Lower lobe of right lung (tissue), 2 donors: ENCODE measurements at regions not wholly inside any gene's neighbourhood (a gene's known extent, or its start where the extent isn't known, plus 50 kb on each side); places are given as distances from the start of the nearest gene placed in this dataset.

Experiments used
- ATAC-seq, 2 donors: fragments of 200-7000 bp; cut with Tn5 transposase; one replicate each; pipeline ENCODE4 v1.9.1; 2020 to 2022; ENCODE audit warnings: mild to moderate bottlenecking in 2 of 2, moderate library complexity in 2 of 2
- DNase-seq: peaks from one replicate; pipeline ENCODE4 v3.0.0-alpha.2; 2020
- H3K27ac ChIP-seq: fragments of 200-600 bp; one replicate; pipeline ENCODE4 v1.8.0; 2022
- H3K27me3 ChIP-seq: fragments of 200-600 bp; one replicate; pipeline ENCODE4 v1.8.0; 2022; ENCODE audit warnings: low read depth
- H3K36me3 ChIP-seq: fragments of 200-600 bp; one replicate; pipeline ENCODE4 v1.8.0; 2022; ENCODE audit warnings: mild to moderate bottlenecking
- H3K4me1 ChIP-seq: fragments of 200-600 bp; one replicate; pipeline ENCODE4 v1.8.0; 2022
- H3K4me3 ChIP-seq: fragments of 200-600 bp; one replicate; pipeline ENCODE4 v1.8.0; 2022; ENCODE audit warnings: mild to moderate bottlenecking
- H3K9me3 ChIP-seq: fragments of 200-600 bp; one replicate; pipeline ENCODE4 v1.8.0; 2022
- intact Hi-C: fragments of 100-400 bp; cut with DNase I; formaldehyde crosslinking; loops from one replicate; pipeline ENCODE4 v1.11.0; 2022
- TF ChIP-seq, protein P1 (sequence below): fragments of 200-600 bp; IDR thresholded peaks from one replicate; pipeline ENCODE4 v1.8.0; 2022; ENCODE audit warnings: antibody characterized with exemption, mild to moderate bottlenecking
- donor health status: DM: no; HTN: yes; CAD: no; lungs with severe emphysema.

DNA sequence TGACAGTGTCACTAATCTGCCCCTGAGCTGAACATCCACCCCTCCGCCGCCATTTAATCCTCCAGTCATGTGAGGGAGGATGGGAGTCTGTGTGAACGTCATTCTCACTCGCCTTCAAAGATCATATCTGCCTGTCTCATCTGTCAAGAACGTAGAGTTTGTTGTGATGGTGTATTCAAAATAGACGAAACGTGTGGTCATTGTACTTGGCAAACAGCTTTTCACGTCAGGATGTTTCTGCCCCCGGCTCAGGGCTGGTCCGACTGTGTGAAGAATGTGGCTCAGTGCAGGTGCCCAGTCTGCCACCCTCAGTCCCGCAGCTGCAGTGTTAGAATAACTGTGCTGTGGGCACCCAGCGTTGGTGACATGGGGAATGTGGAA lies 148.0 kb downstream of the KCNJ12 start:
- Histone ChIP-seq H3K27ac (no peak overlapping the region), H3K27me3 (no peaks in the 10 kb centered on the region), H3K36me3 (no peaks in the 10 kb centered on the region), H3K4me1 (no peaks in the 10 kb centered on the region), H3K9me3 (no peaks in the 10 kb centered on the region), H3K4me3 (no peak overlapping the region)
- TF ChIP-seq, protein P1, sequence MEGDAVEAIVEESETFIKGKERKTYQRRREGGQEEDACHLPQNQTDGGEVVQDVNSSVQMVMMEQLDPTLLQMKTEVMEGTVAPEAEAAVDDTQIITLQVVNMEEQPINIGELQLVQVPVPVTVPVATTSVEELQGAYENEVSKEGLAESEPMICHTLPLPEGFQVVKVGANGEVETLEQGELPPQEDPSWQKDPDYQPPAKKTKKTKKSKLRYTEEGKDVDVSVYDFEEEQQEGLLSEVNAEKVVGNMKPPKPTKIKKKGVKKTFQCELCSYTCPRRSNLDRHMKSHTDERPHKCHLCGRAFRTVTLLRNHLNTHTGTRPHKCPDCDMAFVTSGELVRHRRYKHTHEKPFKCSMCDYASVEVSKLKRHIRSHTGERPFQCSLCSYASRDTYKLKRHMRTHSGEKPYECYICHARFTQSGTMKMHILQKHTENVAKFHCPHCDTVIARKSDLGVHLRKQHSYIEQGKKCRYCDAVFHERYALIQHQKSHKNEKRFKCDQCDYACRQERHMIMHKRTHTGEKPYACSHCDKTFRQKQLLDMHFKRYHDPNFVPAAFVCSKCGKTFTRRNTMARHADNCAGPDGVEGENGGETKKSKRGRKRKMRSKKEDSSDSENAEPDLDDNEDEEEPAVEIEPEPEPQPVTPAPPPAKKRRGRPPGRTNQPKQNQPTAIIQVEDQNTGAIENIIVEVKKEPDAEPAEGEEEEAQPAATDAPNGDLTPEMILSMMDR, result no peak
- ATAC-seq, result no peak
- intact Hi-C loops, result no loop called here
- DNase-seq, result no peak

DNA sequence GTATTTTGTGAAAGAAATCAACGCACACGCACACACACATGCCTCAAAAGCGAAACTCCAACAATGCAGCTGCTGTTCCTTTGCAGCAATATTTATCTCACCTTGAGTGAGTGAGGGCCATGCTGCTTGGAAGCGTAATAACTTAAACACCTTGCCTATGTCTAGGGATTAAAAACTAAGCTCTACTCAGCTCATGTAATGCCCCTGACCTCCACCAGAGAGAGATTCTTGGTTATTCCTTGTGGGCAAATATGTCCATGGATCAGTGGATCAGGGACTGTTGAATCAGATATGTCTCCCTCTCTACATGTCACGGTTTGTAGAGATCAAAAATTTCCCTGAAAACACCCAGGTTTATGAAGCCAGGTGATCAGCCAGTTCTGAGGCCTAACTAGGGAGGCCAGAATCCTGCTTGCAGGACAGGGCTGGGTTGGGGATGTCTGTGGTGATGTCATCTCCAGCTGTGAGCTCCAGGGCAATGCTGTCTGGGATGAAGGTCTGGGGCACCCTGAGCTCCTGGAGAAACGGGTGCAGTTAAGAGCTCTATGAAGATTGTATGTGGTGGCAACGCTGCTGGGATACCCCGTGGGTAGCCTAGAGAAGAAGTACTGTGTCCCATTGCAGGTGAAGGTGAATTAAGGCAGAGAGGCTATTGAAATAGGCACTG lies 149.4 kb downstream of the KCNJ12 start:
- Histone ChIP-seq H3K4me3 (no peak overlapping the region), H3K9me3 (no peaks in the 10 kb centered on the region), H3K4me1 (no peaks in the 10 kb centered on the region), H3K27me3 (no peaks in the 10 kb centered on the region), H3K36me3 (no peaks in the 10 kb centered on the region), H3K27ac (no peak overlapping the region)
- DNase-seq, result no peak
- ATAC-seq, result no peak
- TF ChIP-seq, protein P1, result no peak
- intact Hi-C loops, result no loop called here

DNA sequence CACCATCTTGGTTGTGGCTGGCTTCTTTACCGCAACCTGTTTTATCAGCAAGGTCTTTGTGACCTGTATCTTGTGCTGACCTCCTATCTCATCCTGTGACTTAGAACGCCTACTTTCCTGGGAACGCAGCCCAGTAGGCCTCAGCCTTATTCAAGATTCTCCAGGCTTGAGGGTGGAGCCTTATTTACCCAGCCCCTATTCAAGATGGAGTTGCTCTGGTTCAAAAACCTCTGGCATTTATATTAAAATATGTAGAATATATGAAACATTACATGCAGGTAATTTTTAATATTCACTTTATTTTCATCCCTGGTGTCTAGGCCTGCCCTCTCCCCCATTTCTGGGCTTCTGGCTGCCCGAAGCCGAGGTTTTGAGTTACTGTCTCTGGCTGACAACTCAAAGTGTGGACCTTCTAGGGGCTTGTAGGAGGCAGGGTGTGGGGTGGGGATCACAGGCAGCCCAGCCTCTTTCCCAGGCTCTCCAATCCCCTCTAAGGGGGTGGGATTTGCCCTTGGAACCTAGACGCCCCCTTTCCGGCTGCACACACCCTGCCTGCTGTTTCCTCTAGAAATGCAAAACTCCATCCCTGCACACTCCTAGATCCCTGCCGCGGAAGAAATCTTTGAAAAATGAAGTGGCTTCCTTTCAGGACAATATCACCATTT lies 152.0 kb downstream of the KCNJ12 start:
- Histone ChIP-seq H3K27ac (no peak overlapping the region), H3K36me3 (no peaks in the 10 kb centered on the region), H3K4me1 (no peaks in the 10 kb centered on the region), H3K9me3 (no peaks in the 10 kb centered on the region), H3K4me3 (no peak overlapping the region), H3K27me3 (no peaks in the 10 kb centered on the region)
- DNase-seq, result no peak
- no peak for ATAC-seq
- intact Hi-C loops, result no loop called here
- TF ChIP-seq, protein P1, result no peak

DNA sequence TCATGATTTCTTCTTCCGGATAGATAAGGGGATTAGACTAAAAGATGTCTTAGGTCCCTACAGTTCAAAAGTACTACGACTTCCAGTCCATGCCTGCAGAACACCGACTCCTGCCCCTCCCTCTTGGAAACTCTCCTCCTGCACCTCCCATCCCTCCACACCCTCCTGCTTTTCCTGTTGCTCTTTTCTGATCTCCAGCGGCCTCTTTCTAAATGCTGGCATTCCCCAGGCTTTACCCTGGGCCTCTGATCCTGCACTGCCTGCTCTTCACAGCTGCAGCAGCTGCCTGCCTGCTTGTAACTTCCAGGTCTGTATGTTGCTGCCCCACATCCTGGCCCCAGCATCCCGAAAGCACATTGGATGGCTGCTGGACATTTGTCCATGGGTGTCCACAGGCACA lies 154.2 kb downstream of the KCNJ12 start:
- Histone ChIP-seq H3K4me3 (no peak overlapping the region), H3K4me1 (no peaks in the 10 kb centered on the region), H3K27ac (no peak overlapping the region), H3K36me3 (peaks cover 18% of the 10 kb centered on the region), H3K27me3 (no peaks in the 10 kb centered on the region), H3K9me3 (no peaks in the 10 kb centered on the region)
- no peak for DNase-seq
- ATAC-seq, result no peak
- intact Hi-C loops, result no loop called here
- TF ChIP-seq, protein P1, result no peak

DNA sequence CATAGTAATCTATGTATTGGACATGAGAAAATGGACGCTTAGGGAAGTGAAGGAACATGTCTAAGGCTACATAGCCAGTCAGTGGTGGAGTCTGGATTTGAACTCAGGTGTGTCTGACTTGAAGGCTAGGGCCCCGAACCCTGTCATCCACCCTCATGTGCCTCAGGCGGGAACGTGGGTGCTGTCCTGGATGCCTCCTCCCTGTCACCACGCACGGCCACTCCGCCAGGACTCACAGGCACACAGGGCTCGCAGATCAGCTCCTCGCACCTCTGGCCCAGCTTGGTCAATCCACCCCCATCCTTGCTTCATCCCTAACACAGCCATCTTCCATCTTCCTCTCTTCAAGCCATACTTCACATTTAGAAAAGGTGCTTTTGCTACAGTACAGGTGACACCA lies 154.7 kb downstream of the KCNJ12 start:
- TF ChIP-seq, protein P1, result no peak

More for the DNA sequence above, 154.7 kb downstream of the KCNJ12 start:
- ATAC-seq, result no peak
- intact Hi-C loops, result no loop called here
- Histone ChIP-seq H3K4me1 (no peaks in the 10 kb centered on the region), H3K9me3 (no peaks in the 10 kb centered on the region), H3K27me3 (no peaks in the 10 kb centered on the region), H3K4me3 (no peak overlapping the region), H3K27ac (no peak overlapping the region), H3K36me3 (peaks cover 18% of the 10 kb centered on the region)
- DNase-seq, result no peak
